ENCODE measurements at regions not wholly inside any gene's neighbourhood (a gene's known extent, or its start where the extent isn't known, plus 50 kb on each side); places are given as distances from the start of the nearest gene placed in this dataset.

- TF ChIP-seq, protein P1, sequence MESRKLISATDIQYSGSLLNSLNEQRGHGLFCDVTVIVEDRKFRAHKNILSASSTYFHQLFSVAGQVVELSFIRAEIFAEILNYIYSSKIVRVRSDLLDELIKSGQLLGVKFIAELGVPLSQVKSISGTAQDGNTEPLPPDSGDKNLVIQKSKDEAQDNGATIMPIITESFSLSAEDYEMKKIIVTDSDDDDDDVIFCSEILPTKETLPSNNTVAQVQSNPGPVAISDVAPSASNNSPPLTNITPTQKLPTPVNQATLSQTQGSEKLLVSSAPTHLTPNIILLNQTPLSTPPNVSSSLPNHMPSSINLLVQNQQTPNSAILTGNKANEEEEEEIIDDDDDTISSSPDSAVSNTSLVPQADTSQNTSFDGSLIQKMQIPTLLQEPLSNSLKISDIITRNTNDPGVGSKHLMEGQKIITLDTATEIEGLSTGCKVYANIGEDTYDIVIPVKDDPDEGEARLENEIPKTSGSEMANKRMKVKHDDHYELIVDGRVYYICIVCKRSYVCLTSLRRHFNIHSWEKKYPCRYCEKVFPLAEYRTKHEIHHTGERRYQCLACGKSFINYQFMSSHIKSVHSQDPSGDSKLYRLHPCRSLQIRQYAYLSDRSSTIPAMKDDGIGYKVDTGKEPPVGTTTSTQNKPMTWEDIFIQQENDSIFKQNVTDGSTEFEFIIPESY (IDR thresholded peaks at IDR 0.05), result no peak
- TF ChIP-seq JUND (IDR thresholded peaks at IDR 0.05), result no peak
Observed at GRCh38 chr2:198283146-198283545, 478.8 kb downstream of the PLCL1 start (continued).

GRCh38 chr2:198282061-198282460, 477.7 kb downstream of the PLCL1 start:
- H3K27ac ChIP-seq (ENCODE audit: low read depth in 1 of 2, low read length in 2 of 2), result no peak overlapping the region
- WGBS, result 57% methylated on average over 3 of the region's 3 CpGs
- TF ChIP-seq TAF1 (conservative IDR thresholded peaks at IDR 0.05), result no peak
- TF ChIP-seq HNF4A (conservative IDR thresholded peaks at IDR 0.05), result no peak
- TF ChIP-seq SP1 (IDR thresholded peaks at IDR 0.05), result no peak
- no peak for TF ChIP-seq FOXA2 (IDR thresholded peaks at IDR 0.05)
- no peak for TF ChIP-seq RAD21 (IDR thresholded peaks at IDR 0.05)
- TF ChIP-seq HNF4G (IDR thresholded peaks at IDR 0.05), result no peak
- TF ChIP-seq FOXA1 (IDR thresholded peaks at IDR 0.05), result no peak
- TF ChIP-seq, protein P2, sequence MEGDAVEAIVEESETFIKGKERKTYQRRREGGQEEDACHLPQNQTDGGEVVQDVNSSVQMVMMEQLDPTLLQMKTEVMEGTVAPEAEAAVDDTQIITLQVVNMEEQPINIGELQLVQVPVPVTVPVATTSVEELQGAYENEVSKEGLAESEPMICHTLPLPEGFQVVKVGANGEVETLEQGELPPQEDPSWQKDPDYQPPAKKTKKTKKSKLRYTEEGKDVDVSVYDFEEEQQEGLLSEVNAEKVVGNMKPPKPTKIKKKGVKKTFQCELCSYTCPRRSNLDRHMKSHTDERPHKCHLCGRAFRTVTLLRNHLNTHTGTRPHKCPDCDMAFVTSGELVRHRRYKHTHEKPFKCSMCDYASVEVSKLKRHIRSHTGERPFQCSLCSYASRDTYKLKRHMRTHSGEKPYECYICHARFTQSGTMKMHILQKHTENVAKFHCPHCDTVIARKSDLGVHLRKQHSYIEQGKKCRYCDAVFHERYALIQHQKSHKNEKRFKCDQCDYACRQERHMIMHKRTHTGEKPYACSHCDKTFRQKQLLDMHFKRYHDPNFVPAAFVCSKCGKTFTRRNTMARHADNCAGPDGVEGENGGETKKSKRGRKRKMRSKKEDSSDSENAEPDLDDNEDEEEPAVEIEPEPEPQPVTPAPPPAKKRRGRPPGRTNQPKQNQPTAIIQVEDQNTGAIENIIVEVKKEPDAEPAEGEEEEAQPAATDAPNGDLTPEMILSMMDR (IDR thresholded peaks at IDR 0.05; ENCODE audit: low read depth, low read length, missing input control), result no peak
- no peak for TF ChIP-seq YY1 (IDR thresholded peaks at IDR 0.05)
- no peak for TF ChIP-seq RXRA (IDR thresholded peaks at IDR 0.05)
- TF ChIP-seq JUND (IDR thresholded peaks at IDR 0.05), result no peak
- TF ChIP-seq, protein P1 (IDR thresholded peaks at IDR 0.05), result no peak

GRCh38 chr2:198280145-198280544, 475.8 kb downstream of the PLCL1 start:
- no peaks in the 10 kb centered on the region for H3K4me1 ChIP-seq (ENCODE audit: control insufficient read depth in 4 of 4, insufficient read depth in 4 of 4, low read length in 3 of 4)
- H3K9ac ChIP-seq (ENCODE audit: low read depth in 1 of 2, low read length in 2 of 2), result no peak overlapping the region
- DNase-seq (ENCODE audit: low spot score), result no peak
- H3K9me3 ChIP-seq (ENCODE audit: control insufficient read depth in 4 of 4, low read length in 3 of 4), result no peaks in the 10 kb centered on the region
- H3K27me3 ChIP-seq (ENCODE audit: control insufficient read depth in 4 of 4, insufficient read depth in 4 of 4, low read length in 3 of 4), result peaks cover 0 to 5% (median under 1%) of the 10 kb centered on the region in 4 donors
- no peak overlapping the region for H3K4me3 ChIP-seq (ENCODE audit: low read depth in 1 of 3, low read length in 3 of 3)
- WGBS, result 67% methylated on average over 2 of the region's 2 CpGs
- no peak overlapping the region for H3K27ac ChIP-seq (ENCODE audit: low read depth in 1 of 2, low read length in 2 of 2)
- no peaks in the 10 kb centered on the region for H3K36me3 ChIP-seq (ENCODE audit: control insufficient read depth in 4 of 4, insufficient read depth in 3 of 4, low read depth in 1 of 4, low read length in 3 of 4)
- TF ChIP-seq YY1 (IDR thresholded peaks at IDR 0.05) (no peak), SP1 (IDR thresholded peaks at IDR 0.05) (no peak), EGR1 (IDR thresholded peaks at IDR 0.05; ENCODE audit: low read depth in 2 of 2) (no peak), REST (IDR thresholded peaks at IDR 0.05) (no peak), ATF3 (IDR thresholded peaks at IDR 0.05) (no peak), HNF4A (conservative IDR thresholded peaks at IDR 0.05) (no peak), GABPA (IDR thresholded peaks at IDR 0.05 in 1 of 2, conservative IDR thresholded peaks at IDR 0.05 in 1 of 2) (no peak), NR2F2 (IDR thresholded peaks at IDR 0.05) (no peak), HNF4G (IDR thresholded peaks at IDR 0.05) (no peak), RXRA (IDR thresholded peaks at IDR 0.05) (no peak), FOXA2 (IDR thresholded peaks at IDR 0.05) (no peak), JUND (IDR thresholded peaks at IDR 0.05) (no peak), TAF1 (conservative IDR thresholded peaks at IDR 0.05) (no peak), FOXA1 (IDR thresholded peaks at IDR 0.05) (no peak), RAD21 (IDR thresholded peaks at IDR 0.05) (no peak)
- TF ChIP-seq, protein P1 (IDR thresholded peaks at IDR 0.05), result no peak
- TF ChIP-seq, protein P3, sequence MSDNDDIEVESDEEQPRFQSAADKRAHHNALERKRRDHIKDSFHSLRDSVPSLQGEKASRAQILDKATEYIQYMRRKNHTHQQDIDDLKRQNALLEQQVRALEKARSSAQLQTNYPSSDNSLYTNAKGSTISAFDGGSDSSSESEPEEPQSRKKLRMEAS (IDR thresholded peaks at IDR 0.05), result no peak

More at GRCh38 chr2:198282061-198282460, 477.7 kb downstream of the PLCL1 start:
- DNase-seq (ENCODE audit: low spot score), result no peak
- H3K9me3 ChIP-seq (ENCODE audit: control insufficient read depth in 4 of 4, low read length in 3 of 4), result no peaks in the 10 kb centered on the region
- no peak overlapping the region for H3K9ac ChIP-seq (ENCODE audit: low read depth in 1 of 2, low read length in 2 of 2)
- no peaks in the 10 kb centered on the region for H3K36me3 ChIP-seq (ENCODE audit: control insufficient read depth in 4 of 4, insufficient read depth in 3 of 4, low read depth in 1 of 4, low read length in 3 of 4)
- no peak overlapping the region for H3K4me3 ChIP-seq (ENCODE audit: low read depth in 1 of 3, low read length in 3 of 3)
- H3K4me1 ChIP-seq (ENCODE audit: control insufficient read depth in 4 of 4, insufficient read depth in 4 of 4, low read length in 3 of 4), result no peaks in the 10 kb centered on the region
- peaks cover 0 to 5% (median under 1%) of the 10 kb centered on the region in 4 donors for H3K27me3 ChIP-seq (ENCODE audit: control insufficient read depth in 4 of 4, insufficient read depth in 4 of 4, low read length in 3 of 4)

Data from liver (tissue), 8 donors.